K562 (cell line): ENCODE measurements at regions not wholly inside any gene's neighbourhood (a gene's known extent, or its start where the extent isn't known, plus 50 kb on each side); places are given as distances from the start of the nearest gene placed in this dataset.
A peak's percentile ranks its signal among the peaks of the same experiment; 100 is the strongest.

ENCODE experiments used
- ATAC-seq: fragments of 200-7000 bp; cut with Tn5 transposase; 3 replicates; pipeline ENCODE4 v1.9.1; 2020; ENCODE audit warnings: moderate library complexity
- BruUV-seq: library from RNA; stranded (reverse); fragments of 400-500 nt; replicated peaks from 2 replicates; lab custom pipeline; 2021; lab: Mats Ljungman, UMichigan
- CTCF ChIA-PET: fragments of 300-600 bp; formaldehyde crosslinking; extraction: SDS; loops from one replicate; lab custom pipeline; 2021; ENCODE audit warnings: low intra/inter-chr PET ratio; lab: Yijun Ruan, JAX
- POLR2A ChIA-PET: fragments of 300-600, 350-650 bp; sonication (Branson Sonifier 250); formaldehyde crosslinking; extraction: SDS; loops from one replicate; lab custom pipeline; 2021; ENCODE audit warnings: antibody characterized with exemption, inconsistent platforms; lab: Yijun Ruan, JAX
- DNase-seq, 4 experiments: peaks; one replicate each; pipeline versions ENCODE4 v3.0.0 to v3.0.0-alpha.2; 2011 to 2018; ENCODE audit warnings: low spot score in 3 of 4, mixed read lengths in 3 of 4; ENCODE audit errors: extremely low read depth in 1 of 4
- FAIRE-seq: peaks from 2 replicates; lab custom pipeline; 2011; peaks lifted over from hg19 to GRCh38; lab: Jason Lieb, UNC
- H2AFZ ChIP-seq: 2 replicates; pipeline ENCODE4 v1.6.0; 2011; ENCODE audit warnings: low read depth, low read length, control low read depth, inconsistent platforms
- H3K27ac ChIP-seq: fragments of 200-600 bp; 3 replicates; pipeline ENCODE4 v1.8.0; 2011; ENCODE audit warnings: low read depth, mild to moderate bottlenecking, control low read depth, inconsistent platforms, low read length, moderate library complexity, mixed read lengths; ENCODE audit errors: extremely low read depth
- H3K27me3 ChIP-seq, 2 experiments: fragments of 300-600 bp in 1 of 2; 2 replicates in 1 of 2; 3 replicates in 1 of 2; pipeline versions ENCODE4 v1.6.0 to v1.8.0; 2011; ENCODE audit warnings: inconsistent platforms in 2 of 2, low read length in 2 of 2, mild to moderate bottlenecking in 1 of 2, mixed read lengths in 1 of 2, moderate library complexity in 1 of 2; ENCODE audit not compliant: control insufficient read depth in 2 of 2, insufficient read depth in 2 of 2
- H3K36me3 ChIP-seq: fragments of 300-600 bp; 3 replicates; pipeline ENCODE4 v1.8.0; 2011; ENCODE audit warnings: mild to moderate bottlenecking, low read length, inconsistent platforms; ENCODE audit not compliant: control insufficient read depth, insufficient read depth
- H3K4me1 ChIP-seq, 2 experiments: fragments of 200-600 bp in 1 of 2; replicated peaks in 1 of 2; 2 replicates in 1 of 2; 3 replicates in 1 of 2; pipeline versions ENCODE4 v1.5.1 to v1.8.0; 2011; ENCODE audit warnings: inconsistent platforms in 2 of 2, low read length in 2 of 2, mild to moderate bottlenecking in 1 of 2, mixed read lengths in 1 of 2, moderate library complexity in 1 of 2; ENCODE audit not compliant: control insufficient read depth in 2 of 2, insufficient read depth in 2 of 2
- H3K4me2 ChIP-seq: 2 replicates; pipeline ENCODE4 v1.6.1; 2011; ENCODE audit warnings: low read length, control low read depth, inconsistent platforms, mixed read lengths; ENCODE audit not compliant: insufficient read depth
- H3K4me3 ChIP-seq: fragments of 200-600 bp; sonication (generic), shearing (Covaris generic); 2 replicates; pipeline ENCODE4 v1.5.1; 2016; ENCODE audit warnings: control low read depth, inconsistent platforms
- H3K79me2 ChIP-seq: fragments of 200-600 bp; 3 replicates; pipeline ENCODE4 v1.8.0; 2011; ENCODE audit warnings: low read length, inconsistent platforms; ENCODE audit not compliant: control insufficient read depth, insufficient read depth
- H3K9ac ChIP-seq, 2 experiments: 2 replicates each; pipeline versions ENCODE4 v1.6.0 to v1.6.1; 2011; ENCODE audit warnings: low read depth in 2 of 2, low read length in 2 of 2, control low read depth in 1 of 2, inconsistent platforms in 1 of 2, mild to moderate bottlenecking in 1 of 2, mixed read lengths in 1 of 2; ENCODE audit not compliant: insufficient read depth in 1 of 2
- H3K9me1 ChIP-seq: one replicate; pipeline ENCODE4 v1.6.0; 2011; ENCODE audit warnings: inconsistent platforms, mild to moderate bottlenecking, low read length, moderate library complexity; ENCODE audit not compliant: control insufficient read depth, insufficient read depth
- H3K9me3 ChIP-seq: replicated peaks from 2 replicates; pipeline ENCODE4 v1.5.1; 2011; ENCODE audit warnings: low read depth, low read length, inconsistent platforms; ENCODE audit not compliant: control insufficient read depth, insufficient read depth
- H4K20me1 ChIP-seq: replicated peaks from 2 replicates; pipeline ENCODE4 v1.6.1; 2011; ENCODE audit warnings: low read length, inconsistent platforms, mixed read lengths; ENCODE audit not compliant: control insufficient read depth, insufficient read depth
- BCOR ChIP-seq: fragments of 450-650 bp; IDR thresholded peaks from 2 replicates; pipeline ENCODE4 v1.6.1; 2016
- EP400 ChIP-seq: fragments of 450-650 bp; IDR thresholded peaks from 2 replicates; pipeline ENCODE4 v1.6.1; 2017; ENCODE audit warnings: antibody characterized with exemption, mild to moderate bottlenecking, moderate library complexity
- GABPB2 ChIP-seq: fragments of 250-450 bp; sonication (Bioruptor Pico); conservative IDR thresholded peaks from 2 replicates; pipeline ENCODE4 v1.5.1; 2021; ENCODE audit warnings: mild to moderate bottlenecking
- KLF13 ChIP-seq: fragments of 450-650 bp; IDR thresholded peaks from 2 replicates; pipeline ENCODE4 v1.6.1; 2016; ENCODE audit warnings: missing genetic modification characterization, low read depth, mild to moderate bottlenecking, missing compliant biosample characterization, moderate library complexity, borderline replicate concordance
- NCOA2 ChIP-seq, 2 experiments: fragments of 450-650 bp; IDR thresholded peaks; 2 replicates each; pipeline ENCODE4 v1.6.1; 2018; ENCODE audit warnings: mild to moderate bottlenecking in 2 of 2, moderate library complexity in 1 of 2; ENCODE audit not compliant: partially characterized antibody in 2 of 2
- PRMT5 ChIP-seq: sonication (generic); formaldehyde crosslinking; IDR thresholded peaks from 2 replicates; pipeline ENCODE4 v1.5.0; 2020; ENCODE audit warnings: missing genetic modification reagents
- RBM25 ChIP-seq: fragments of 200-400 bp; formaldehyde crosslinking; IDR thresholded peaks from 2 replicates; pipeline ENCODE4 v1.6.1; 2018; ENCODE audit warnings: low read length, low read depth, moderate library complexity; ENCODE audit not compliant: severe bottlenecking
- RHOXF2B ChIP-seq: fragments of 250-450 bp; sonication (Bioruptor Pico); conservative IDR thresholded peaks from 2 replicates; pipeline ENCODE4 v1.5.1; 2021
- SAP30 ChIP-seq: fragments of 200-600 bp; sonication (generic); IDR thresholded peaks from 2 replicates; pipeline ENCODE4 v1.6.1; 2012; ENCODE audit warnings: borderline replicate concordance, low read depth, mild to moderate bottlenecking, moderate library complexity, low read length, control low read depth, inconsistent platforms; ENCODE audit not compliant: insufficient read depth, poor library complexity, severe bottlenecking
- SMARCA5 ChIP-seq: fragments of 450-650 bp; IDR thresholded peaks from 2 replicates; pipeline ENCODE4 v1.6.1; 2016
- TAF9B ChIP-seq: fragments of 450-650 bp; IDR thresholded peaks from 2 replicates; pipeline ENCODE4 v1.6.1; 2018; ENCODE audit warnings: mild to moderate bottlenecking; ENCODE audit not compliant: partially characterized antibody
- TRIM24 ChIP-seq, 2 experiments: fragments of 450-650 bp; IDR thresholded peaks; 2 replicates each; pipeline ENCODE4 v1.6.1; 2016
- TRIM28 ChIP-seq: fragments of 450-650 bp; IDR thresholded peaks from 2 replicates; pipeline ENCODE4 v1.6.1; 2017
- ZNF512 ChIP-seq: IDR thresholded peaks from 2 replicates; pipeline ENCODE4 v1.6.1; 2016; ENCODE audit warnings: missing genetic modification characterization, missing compliant biosample characterization
- WGBS: fragments of 100-300 bp; shearing (Covaris generic); methylation state at CpG from one replicate; pipeline ENCODE4 v1.1.6; 2016; ENCODE audit warnings: low coverage, mixed read lengths; ENCODE audit not compliant: insufficient coverage; ENCODE audit errors: missing lambda C conversion rate; 5-methylcytosine and 5-hydroxymethylcytosine counted together
- in situ Hi-C: fragments of 300-500 bp; cut with MboI; formaldehyde crosslinking; loops from 4 replicates; pipeline ENCODE4 v1.15.0; 2018; ENCODE audit warnings: inconsistent platforms, mixed read lengths
- intact Hi-C: fragments of 100-400 bp; cut with micrococcal nuclease; formaldehyde crosslinking; loops from 2 replicates; pipeline ENCODE4 v1.14.2; 2022
- TF ChIP-seq, protein P1 (sequence below): fragments of 450-650 bp; IDR thresholded peaks from 2 replicates; pipeline ENCODE4 v1.6.1; 2018; ENCODE audit warnings: mild to moderate bottlenecking, low read depth; ENCODE audit not compliant: partially characterized antibody
- TF ChIP-seq, protein P2 (sequence below): fragments of 450-650 bp; formaldehyde crosslinking; IDR thresholded peaks from 2 replicates; pipeline ENCODE4 v1.4.0; 2020; ENCODE audit warnings: mild to moderate bottlenecking, moderate library complexity

GRCh38 chr21:35481005-35481404 is 431.9 kb upstream of the RUNX1 start (continued):
- TF ChIP-seq SAP30 (no peak), RHOXF2B (CRISPR knock-in tag) (0 out of 2 replicates have a peak, but pooled peaks have one; percentile 63)

DNA sequence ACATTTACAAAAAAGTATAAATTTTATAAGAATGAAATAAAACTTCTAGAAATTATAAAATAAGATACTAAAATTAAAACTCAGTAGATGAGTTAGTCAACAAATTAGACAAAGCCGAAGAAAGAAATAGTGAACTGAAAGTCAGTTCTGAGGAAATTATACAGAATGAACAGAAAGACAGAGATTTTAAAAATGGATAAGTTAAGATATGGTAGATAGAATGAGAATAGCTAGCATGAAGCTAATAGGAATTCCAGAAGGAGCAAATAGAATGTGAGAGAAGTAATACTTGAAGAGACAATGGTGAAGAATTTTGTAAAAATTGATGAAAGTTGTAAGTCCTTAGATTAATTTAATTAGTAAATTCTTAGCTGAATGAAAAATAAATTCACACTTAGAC is 430.4 kb upstream of the RUNX1 start:
- no TSS peak for BruUV-seq
- Histone ChIP-seq H3K4me2 (no peak overlapping the region), H2AFZ (no peak overlapping the region), H3K9me1 (no peaks in the 10 kb centered on the region), H3K4me1 (peaks cover 10 to 62% of the 10 kb centered on the region in 2 experiments), H3K36me3 (no peaks in the 10 kb centered on the region), H3K9me3 (no peaks in the 10 kb centered on the region; the same call in 1 of the 2 replicates), H3K9ac (no peak overlapping the region), H3K79me2 (no peaks in the 10 kb centered on the region), H3K27ac (no peak overlapping the region), H4K20me1 (no peaks in the 10 kb centered on the region), H3K4me3 (no peak overlapping the region), H3K27me3 (no peaks in the 10 kb centered on the region)
- intact Hi-C loops (no loop called here), in situ Hi-C loops (no loop called here)
- FAIRE-seq (no peak), DNase-seq (no peak), ATAC-seq (no peak)
- ChIA-PET CTCF (no interaction called here), POLR2A (no interaction called here)
- WGBS: 96% methylated on average over 1 of the region's 1 CpG
- TF ChIP-seq ZNF512 (tag) (peak; percentile 83), SMARCA5 (peak; percentile 75), TRIM28 (peak; percentile 29; the same call in 1 of the 2 replicates), NCOA2 (IDR thresholded peaks at IDR 0.05; ENCODE audit: partially characterized antibody in 2 of 2) (no peak), RBM25 (peak; percentile 15), KLF13 (tag) (no peak), TAF9B (peak; percentile 26), BCOR (peak; percentile 8; the same call in 1 of the 2 replicates), GABPB2 (no peak), EP400 (peak; percentile 18; the same call in 1 of the 2 replicates), TRIM24 (IDR thresholded peaks at IDR 0.05) (peak in 1 of 2 experiments; percentile 39; a peak in 2 of 4 replicates), PRMT5 (CRISPR knock-in tag) (no peak)
- TF ChIP-seq, protein P1, sequence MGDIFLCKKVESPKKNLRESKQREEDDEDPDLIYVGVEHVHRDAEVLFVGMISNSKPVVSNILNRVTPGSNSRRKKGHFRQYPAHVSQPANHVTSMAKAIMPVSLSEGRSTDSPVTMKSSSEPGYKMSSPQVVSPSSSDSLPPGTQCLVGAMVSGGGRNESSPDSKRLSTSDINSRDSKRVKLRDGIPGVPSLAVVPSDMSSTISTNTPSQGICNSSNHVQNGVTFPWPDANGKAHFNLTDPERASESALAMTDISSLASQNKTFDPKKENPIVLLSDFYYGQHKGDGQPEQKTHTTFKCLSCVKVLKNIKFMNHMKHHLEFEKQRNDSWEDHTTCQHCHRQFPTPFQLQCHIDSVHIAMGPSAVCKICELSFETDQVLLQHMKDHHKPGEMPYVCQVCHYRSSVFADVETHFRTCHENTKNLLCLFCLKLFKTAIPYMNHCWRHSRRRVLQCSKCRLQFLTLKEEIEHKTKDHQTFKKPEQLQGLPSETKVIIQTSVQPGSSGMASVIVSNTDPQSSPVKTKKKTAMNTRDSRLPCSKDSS: peak; percentile 67
- TF ChIP-seq, protein P2, sequence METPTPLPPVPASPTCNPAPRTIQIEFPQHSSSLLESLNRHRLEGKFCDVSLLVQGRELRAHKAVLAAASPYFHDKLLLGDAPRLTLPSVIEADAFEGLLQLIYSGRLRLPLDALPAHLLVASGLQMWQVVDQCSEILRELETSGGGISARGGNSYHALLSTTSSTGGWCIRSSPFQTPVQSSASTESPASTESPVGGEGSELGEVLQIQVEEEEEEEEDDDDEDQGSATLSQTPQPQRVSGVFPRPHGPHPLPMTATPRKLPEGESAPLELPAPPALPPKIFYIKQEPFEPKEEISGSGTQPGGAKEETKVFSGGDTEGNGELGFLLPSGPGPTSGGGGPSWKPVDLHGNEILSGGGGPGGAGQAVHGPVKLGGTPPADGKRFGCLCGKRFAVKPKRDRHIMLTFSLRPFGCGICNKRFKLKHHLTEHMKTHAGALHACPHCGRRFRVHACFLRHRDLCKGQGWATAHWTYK (CRISPR knock-in tag): no peak
